T-helper 22 cell (primary cell): ENCODE measurements at regions not wholly inside any gene's neighbourhood (a gene's known extent, or its start where the extent isn't known, plus 50 kb on each side); places are given as distances from the start of the nearest gene placed in this dataset.

Experiments used
- DNase-seq: peaks from one replicate; pipeline ENCODE4 v3.0.0-alpha.2; 2020; ENCODE audit warnings: low read depth

DNA sequence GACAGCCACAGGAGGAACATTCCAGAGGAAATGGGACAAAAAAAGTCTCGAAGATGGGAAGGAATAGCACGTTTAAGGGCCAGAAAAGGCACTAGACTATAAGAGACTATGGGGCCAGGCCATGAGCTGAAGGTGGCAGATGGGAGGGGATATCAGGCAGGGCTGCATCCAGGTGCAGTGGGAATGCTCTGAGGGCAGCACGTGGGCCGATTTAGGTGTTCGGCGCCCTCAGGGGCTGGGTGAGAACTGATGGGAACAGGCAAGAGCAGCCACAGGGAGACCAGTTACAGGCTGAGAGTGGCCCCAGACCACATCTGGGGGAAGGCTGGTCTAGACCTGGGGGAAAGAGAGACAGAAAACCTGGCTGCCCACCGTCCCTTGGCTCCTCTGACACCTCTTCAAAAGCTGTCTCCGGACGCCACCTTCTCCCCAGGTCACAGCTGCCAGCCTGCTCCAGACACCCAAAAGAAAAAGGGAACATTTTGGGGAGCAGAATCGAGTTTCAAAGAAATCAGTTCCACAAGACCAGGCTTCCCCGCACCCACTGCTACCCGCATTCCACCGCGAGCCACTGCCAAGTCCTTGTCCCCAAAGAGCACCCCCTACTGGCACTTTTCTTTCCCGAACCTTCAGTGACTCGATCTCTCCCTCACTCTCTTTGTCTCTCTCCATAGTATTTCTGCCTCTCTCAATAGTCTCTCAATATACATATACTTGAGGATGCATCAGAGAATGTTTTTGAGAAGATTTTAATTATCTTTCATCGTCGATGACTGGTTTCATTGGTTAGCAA lies 190.1 kb upstream of the AGAP1 start:
- no peak for DNase-seq

DNA sequence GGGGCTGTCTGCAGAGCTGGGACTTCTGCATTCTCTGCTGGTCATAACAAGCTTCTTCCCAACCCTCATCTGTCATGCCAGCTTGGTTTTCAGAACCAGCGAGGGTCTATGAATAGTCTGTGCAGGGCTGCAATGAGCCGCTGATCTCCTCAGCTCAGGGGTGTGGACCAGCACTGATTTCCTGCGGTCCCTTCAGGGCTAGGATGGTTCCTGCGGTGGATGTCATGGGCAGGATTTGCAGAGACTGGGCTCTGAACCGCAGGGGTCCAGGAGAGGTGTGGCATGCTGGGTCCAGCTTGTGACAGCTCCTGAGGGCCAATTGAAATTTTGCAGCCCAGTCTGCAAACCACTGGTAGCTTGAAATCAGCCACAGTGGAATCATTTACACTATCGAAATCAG lies 188.2 kb upstream of the AGAP1 start:
- DNase-seq, result no peak

DNA sequence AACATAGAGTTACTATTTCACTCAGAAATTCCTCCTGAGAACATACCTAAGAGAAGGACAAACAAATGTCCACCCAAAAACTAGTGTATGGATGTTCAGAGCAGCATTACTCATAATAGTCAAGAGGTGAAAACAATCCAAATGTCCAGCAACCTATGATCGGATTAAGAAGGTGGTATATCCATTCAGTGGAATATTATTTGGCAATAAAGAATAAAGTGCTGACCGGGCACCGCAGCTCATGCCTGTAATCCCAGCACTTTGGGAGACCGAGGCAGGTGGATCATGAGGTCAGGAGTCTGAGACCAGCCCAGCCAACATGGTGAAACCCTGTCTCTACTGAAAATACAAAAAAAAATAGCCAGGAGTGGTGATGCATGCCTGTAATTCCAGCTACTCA lies 182.8 kb upstream of the AGAP1 start:
- DNase-seq, result no peak

DNA sequence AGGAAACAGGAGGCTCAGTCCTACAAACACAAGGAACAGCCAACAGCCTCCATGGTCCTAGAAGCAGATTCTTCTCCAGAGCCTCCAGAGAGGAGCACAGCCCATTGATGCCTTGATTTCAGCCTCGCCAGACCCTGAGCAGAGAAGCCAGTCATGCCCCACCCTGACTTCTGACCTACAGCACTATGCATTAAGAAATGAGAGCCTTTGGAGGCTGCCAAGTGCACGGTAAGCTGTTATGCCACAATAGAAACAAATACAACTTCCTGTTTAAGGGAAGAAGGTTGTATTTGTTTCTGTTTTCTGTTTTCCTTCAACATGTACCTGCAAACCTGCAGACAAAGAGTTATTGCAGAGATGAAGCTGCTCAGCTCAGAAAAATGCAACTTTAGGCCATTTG lies 181.3 kb upstream of the AGAP1 start:
- no peak for DNase-seq

DNA sequence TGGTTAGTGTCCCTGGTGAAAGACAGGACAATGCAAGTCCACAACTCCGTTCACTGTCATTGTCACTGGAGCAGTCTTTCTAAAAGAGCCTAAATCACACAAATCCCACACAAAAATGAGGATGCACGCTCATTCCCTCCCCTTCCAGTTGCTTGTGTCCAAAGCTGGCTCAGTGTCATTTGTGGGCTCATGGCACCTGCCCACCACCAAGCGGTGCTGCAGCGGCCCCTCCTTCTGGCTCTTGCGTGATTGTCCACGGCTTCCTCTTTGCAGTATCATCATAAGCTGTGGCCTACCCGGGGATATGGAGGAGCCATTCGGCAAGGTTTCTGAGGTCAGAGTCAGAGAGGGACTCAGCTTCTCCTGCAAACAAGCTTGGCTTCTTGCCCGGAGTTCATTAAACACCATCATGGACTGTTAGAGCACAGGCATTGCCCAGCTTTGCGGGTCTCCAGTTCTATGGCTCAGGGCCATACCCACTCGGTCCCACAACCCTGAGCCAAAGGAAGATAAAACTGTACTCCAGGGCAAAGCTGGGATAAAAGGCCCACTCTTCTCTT lies 179.4 kb upstream of the AGAP1 start:
- DNase-seq, result no peak

DNA sequence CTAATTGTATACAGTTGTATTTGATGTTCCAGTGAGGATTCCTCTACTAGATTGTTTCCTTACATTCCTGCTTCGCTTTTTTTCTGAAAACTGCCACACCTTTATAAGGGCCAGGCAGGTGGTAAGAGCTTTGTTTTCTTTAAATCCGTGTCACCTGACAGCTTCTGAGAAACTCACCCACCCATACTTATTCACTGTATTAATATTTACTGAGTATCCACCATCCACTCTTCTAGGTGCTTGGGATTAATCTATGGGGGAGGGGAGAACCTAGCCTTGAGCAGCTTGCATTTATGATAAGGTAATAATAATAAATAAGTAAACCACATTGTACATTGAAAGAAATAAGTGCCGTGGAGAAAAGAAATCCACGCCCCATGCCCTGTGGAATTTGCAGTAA lies 174.7 kb upstream of the AGAP1 start:
- no peak for DNase-seq

DNA sequence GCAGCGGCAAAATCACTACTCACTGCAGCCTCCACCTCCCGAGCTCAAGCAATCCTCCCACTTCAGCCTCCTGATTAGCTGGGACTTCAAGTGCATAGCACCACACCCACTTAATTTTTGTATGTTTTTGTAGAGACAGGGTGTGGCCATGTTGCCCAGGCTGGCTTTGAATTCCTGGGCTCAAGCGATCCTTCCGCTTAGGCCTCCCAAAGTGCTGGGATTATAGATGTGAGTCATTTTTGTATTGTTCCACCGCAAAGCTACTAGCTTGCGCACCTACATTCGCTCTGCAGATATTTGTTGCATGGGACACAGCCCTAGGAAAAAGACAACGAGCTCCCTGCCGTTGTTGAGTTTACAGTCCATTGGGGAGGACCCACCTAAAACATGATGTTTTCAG lies 173.5 kb upstream of the AGAP1 start:
- no peak for DNase-seq

DNA sequence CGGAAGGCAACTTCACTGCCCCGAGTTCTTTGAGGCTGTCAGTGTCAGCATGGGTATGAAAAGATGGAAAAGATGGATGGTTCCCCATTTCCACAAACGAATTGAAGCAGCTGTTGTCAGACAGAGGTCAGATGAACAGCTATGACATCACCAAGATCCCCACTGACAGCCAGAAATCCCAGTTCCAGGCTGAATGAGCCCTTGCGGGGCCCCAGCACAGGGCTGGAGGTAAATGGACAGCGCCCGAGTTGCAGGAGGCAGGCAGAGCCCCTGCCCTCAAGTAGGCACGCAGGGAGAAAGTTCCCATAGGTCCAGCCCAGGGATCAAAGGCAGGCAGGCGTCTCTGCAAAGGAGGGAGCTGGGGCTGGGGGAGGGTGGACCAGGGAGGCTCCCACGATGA lies 169.5 kb upstream of the AGAP1 start:
- no peak for DNase-seq

DNA sequence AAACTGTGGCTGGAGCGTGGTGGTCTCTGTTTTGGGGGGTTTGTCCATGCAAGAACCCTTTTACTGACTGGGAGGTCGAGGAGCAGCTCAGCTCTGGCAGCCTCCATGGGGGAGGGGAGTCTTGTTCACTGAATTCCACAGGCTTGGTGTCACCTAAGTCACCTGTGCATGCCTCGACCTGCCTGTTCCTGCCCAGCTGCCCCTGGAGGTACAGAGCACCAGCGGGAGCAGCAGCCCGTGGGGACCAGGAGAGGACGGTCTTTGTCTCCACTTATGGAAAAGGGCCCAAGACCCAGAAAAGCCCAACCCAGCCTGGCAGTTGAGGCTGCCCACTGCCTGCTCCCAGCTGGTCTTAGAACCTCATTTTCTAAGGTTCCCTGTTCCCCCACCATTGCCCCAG lies 168.7 kb upstream of the AGAP1 start:
- no peak for DNase-seq

DNA sequence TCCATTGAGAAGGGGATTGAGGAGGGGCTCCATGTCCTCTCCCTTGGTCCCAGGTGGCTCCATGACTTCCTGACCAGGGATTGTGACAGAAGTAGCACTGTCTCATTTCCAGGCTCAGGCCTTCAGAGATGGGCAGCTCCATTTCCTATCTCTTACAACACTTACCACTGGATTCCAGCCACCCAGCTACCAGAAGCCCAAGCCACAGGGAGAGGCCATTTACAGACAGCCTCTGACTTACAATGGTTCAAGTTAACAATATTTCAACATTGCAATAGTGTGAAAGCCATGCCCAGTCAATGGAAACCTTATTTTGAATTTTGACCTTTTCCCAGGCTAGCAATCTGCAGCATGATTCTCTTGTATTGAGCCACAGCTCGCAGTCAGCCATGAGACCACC lies 164.9 kb upstream of the AGAP1 start:
- no peak for DNase-seq

DNA sequence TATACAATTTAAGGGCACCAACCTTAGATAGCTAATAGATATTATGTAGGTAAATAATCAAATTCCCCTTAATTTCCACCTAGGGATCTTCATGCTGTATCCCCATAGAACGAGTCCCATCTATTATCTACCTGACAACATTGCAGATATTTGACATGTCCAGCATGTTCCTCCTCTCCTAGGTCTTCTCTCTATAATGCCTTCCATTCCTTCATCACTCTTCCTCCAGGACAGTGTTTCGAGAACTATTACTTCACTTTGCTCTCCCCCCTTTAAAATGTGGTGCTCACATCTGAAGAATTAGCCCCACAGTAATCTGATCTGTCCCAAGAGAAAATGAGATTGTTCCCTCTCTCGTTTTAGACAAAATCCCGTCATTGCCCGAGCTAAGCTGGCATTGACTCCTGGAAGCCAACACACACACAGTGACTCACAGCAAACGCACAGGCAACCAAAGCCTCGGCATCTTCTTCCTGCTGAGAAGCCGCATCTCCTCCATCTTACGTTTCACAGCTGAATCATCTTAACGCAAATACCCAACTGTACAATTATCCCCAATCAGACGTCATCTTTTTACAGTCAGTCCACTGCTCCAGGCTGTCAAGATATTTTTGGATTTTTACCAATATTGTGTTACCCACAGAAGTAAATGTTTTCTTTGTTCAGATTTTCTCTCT lies 162.9 kb upstream of the AGAP1 start:
- DNase-seq, result no peak

DNA sequence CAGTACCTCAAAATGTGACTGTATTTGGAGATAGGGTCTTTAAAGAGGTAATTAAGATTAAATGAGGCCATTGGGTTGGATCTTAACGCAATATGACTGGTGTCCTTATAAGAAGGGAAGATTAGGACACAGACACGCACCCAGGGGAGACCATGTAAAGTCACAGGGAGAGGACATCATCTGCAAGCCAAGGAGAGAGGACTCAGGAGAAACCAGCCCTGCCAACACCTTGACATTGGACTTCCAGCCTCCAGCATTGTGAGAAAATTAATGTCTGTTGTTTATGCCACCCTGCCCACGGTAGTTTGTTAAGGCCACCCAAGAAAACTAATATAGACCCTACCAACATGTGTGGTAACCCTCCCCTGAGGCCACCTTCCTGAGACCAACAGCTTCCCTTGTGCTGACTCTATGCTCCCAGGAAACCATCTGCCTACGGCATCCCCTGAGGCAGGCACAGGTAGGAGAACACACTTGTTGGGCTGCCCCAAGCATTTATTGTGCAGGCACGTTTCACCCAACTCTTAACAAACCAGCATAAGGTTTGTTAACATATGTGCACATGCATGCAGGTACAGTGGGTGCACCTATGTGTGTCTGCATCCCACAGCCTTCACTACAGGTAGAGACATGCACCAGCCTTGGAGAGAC lies 161.5 kb upstream of the AGAP1 start:
- no peak for DNase-seq

DNA sequence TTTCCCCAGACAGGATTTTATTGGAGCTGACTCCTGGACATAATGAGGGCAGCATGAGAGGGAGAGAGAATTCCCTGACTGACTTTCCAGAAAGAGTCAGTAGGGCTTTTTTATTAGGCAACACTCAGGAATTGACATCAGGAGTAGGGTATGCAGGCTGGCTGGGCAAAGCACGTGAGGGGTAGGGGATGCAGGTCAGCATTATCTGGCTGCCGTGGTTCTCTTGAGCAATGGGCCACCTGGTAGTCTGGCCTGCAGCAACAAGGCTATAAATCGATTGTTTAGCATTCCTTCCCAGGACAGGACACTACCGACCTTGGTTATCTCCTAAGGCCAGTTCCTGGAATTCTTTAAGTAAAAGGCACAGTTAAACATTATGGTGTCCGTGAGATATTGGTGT lies 160.8 kb upstream of the AGAP1 start:
- no peak for DNase-seq

DNA sequence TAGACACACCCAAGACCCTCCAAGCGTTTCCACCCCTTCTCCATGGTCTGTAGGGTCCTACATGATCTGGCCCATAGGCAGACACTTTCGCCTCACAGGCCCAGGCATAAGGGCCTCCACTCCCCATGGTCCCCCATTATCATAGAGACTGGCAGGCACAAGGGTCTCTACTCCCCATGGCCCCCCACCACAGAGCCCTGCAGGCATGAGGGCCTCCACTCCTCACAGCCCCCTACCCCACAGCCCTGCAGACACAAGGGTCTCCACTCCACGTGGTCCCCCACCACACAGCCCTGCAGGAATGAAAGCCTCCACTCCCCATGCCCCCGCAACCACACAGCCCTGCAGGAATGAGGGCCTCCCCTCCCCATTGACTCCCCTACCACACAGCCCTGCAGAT lies 159.7 kb upstream of the AGAP1 start:
- no peak for DNase-seq

DNA sequence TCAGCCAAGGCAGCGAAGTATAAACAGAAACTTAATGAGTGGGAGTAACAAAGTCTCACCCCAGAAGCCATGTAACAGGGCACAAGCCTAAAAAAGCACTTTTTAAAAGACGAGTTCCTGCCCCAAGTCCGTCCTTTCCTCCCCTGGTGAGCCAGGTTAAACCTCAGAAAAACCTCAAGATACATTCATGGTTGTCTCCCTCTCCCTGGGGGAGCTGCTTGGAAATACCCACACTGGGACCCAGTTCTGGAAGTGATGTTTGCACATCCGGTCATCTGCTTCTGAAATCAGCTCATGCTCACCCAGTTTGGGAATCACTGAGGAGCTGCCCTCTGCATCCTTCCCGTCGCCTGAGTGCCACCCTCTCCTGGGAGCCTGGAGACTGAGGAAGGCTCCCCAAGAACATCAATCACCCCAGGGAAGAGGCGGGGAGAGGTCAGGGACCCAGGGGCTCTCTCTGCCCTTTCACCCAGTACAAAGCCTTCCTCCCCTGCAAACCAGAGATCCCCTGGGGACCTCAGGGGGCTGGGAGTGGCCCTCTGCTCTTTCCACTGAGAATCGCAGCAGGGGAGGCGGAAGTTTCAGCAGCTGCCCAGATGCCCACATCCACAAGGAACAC lies 150.6 kb upstream of the AGAP1 start:
- DNase-seq, result no peak

DNA sequence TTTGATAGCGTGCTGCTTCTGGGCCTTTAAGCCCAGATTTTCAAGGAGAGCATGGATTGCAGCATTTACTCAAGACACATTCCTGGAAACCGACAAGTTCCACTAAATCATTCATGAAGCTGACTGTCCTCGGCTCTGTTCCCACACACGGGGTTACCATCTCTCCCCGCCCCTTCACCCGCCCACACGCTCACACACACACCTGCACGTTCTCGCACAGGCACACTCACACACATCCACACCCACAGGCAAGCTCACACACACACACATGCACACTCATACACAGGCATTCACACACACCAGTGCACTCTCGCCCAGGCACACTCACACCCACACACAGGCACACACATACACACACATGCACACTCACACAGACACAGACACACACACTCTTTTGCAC lies 150.0 kb upstream of the AGAP1 start:
- DNase-seq, result no peak

DNA sequence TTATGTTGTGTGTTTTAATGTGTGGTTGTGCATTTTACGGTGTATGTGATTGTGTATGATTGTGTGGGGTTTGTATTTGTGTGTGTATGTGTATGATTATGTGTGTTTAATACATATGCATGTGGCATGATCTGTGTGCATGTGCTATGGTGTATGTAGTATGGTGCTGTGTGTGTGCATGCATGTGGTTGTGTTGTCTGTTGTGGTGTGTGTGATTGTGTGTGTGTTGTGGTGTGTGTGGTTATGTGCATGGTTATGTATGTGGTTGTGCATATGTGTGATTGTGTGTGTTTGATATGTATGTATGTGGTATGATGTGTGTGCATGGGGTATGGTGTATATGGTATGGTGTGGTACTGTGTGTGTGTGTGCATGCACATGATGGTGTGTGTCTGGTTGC lies 148.1 kb upstream of the AGAP1 start:
- no peak for DNase-seq

DNA sequence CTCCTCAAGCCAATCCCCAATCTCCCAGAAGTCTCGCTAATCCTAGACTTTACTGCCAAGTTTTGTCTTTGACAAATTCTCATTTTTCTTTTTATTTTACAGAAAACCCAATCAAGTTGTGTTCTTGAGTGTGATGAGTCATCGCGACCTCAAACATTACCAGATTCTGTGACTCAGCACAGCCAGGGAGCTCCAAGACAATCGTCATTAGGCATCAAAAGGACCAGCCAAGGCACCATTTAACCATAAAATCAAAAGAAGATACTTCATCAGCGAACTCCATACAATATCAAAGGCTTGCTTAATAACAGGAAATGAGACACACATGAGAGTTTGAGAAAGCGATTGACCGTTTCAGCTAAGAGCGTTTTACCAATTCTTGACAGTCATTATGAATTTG lies 146.2 kb upstream of the AGAP1 start:
- no peak for DNase-seq

DNA sequence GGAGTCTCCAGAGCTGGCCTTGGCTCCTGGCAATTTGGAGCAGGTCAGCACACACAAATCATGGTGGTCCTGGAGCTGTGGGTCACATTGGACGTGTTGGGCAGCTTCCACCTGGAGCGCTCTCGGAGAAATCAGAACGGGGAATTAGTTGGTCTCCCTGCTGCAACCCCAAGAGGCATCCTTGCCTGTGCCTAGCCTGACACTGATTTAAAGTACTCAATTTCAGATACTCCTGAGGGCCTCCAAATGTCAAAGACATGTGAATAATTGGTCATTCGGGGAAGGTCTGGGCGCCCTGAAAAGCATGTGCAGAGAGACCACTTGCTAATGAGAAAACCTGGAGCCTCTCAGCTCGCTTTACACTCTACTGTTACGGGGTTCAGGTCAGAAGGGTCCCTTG lies 145.5 kb upstream of the AGAP1 start:
- no peak for DNase-seq

DNA sequence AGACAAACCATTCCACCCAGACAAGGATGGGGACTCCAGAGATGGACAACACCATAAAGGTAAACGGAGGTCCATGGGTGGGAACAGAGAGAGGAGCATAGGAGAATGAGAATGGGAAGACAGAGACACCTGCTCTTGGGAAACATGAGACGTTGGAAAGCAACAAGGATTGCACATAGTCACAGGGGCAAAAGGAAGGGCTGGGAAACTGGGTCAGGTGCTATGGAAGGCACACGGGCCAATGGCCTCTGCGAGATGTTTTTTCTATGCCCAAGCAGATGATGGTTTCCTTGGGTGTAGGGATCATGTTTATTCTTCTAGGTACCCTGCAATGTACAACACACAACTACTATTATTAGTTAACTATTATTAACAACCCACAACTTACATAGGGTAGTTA lies 143.6 kb upstream of the AGAP1 start:
- no peak for DNase-seq

DNA sequence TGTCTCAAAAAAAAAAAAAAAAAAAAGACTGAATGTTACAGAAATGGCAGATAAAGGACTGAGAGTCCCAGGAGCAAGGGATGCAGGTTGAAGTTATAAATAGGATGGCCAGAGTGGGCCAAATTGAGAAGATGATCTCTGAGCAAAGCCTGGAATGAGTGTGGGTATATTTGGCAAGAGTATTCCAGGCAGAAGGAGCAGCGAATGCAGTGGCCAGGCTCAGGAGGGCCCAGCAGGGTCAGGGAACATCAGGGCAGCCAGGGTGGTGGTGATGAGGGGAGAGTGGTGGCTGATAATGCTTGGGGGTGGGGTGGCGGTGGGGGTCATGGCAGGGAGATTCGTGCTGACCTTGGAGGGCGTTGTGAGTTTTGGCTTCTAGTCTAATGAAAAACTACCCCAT lies 141.3 kb upstream of the AGAP1 start:
- DNase-seq, result no peak

DNA sequence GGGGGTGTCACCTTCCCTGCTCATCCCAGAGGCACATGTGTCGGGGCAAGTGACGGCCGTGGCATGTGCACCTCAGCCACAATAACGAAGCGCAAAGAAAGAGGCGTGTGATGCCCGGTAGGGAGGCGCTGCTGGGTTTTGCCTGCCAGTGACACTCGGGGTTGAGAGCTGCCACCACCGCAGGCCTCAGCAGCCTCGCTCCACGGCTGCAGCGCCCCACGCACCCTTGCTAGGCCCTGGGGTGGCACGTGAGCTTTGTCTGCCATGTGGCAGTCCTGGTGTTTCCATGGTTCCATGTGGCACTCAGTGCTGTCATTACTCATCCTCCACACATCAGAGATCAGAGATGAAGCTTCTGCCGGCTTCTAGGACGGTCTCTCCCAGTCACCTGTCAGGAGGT lies 136.0 kb upstream of the AGAP1 start:
- no peak for DNase-seq

DNA sequence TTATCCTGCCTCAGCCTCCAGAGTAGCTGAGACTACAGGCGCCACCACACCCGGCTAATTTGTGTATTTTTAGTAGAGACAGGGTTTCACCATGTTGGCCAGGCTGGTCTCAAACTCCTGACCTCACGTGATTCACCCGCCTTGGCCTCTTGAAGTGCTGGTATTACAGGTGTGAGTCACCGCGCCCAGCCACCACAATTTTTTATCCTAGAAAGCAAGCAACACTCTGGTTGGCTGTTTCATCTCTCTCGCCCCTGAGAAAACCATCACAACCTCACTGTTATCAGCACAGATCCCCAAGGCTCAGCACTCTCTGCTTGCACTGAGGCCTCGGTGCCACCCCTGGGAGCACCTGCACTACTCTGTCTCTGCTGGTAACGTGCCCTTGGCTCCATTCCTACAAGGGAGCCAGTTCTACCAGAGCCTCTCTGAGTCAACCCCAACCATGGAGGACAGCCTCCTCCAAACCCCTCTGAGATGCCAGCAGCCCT lies 134.8 kb upstream of the AGAP1 start:
- DNase-seq, result no peak
